Lower leg skin (tissue), 3 donors: ENCODE measurements at regions not wholly inside any gene's neighbourhood (a gene's known extent, or its start where the extent isn't known, plus 50 kb on each side); places are given as distances from the start of the nearest gene placed in this dataset.
"Not testable (repeated sequence)": the region's sequence is repeated elsewhere in the genome, so short reads cannot be mapped to it uniquely, and the experiment has no call there.

Experiments used
- CTCF ChIP-seq, 3 donors: fragments of 450-650 bp; IDR thresholded peaks; one replicate each; pipeline ENCODE4 v1.5.1; 2016; ENCODE audit warnings: antibody characterized with exemption in 3 of 3, mild to moderate bottlenecking in 3 of 3, moderate library complexity in 2 of 3
- POLR2A ChIP-seq, 2 donors: fragments of 450-650 bp; IDR thresholded peaks; one replicate each; pipeline ENCODE4 v1.6.1; 2016 to 2017; ENCODE audit warnings: antibody characterized with exemption in 2 of 2, mild to moderate bottlenecking in 1 of 2, moderate library complexity in 1 of 2

GRCh38 chr17:62196587-62196986 is 131.5 kb upstream of the MED13 start:
- TF ChIP-seq CTCF, POLR2A (IDR thresholded peaks at IDR 0.05): not testable (repeated sequence)
